ENCODE measurements at regions not wholly inside any gene's neighbourhood (a gene's known extent, or its start where the extent isn't known, plus 50 kb on each side); places are given as distances from the start of the nearest gene placed in this dataset.

- TF ChIP-seq CTCF (IDR thresholded peaks at IDR 0.05; ENCODE audit: control extremely low read depth in 1 of 3, insufficient read depth in 1 of 3, low read depth in 1 of 3, low read length in 3 of 3) (no peak), BACH1 (IDR thresholded peaks at IDR 0.05; ENCODE audit: low read length) (no peak), ZNF274 (IDR thresholded peaks at IDR 0.05; ENCODE audit: borderline replicate concordance, extremely low read depth, low read length) (no peak)
Observed at GRCh38 chr16:27129401-27129800, 62.7 kb downstream of the C16orf82 start (continued).
